AG09309 (cell line): ENCODE measurements at regions not wholly inside any gene's neighbourhood (a gene's known extent, or its start where the extent isn't known, plus 50 kb on each side); places are given as distances from the start of the nearest gene placed in this dataset.

Experiments used
- DNase-seq: peaks from one replicate; pipeline ENCODE4 v3.0.0-alpha.2; 2010; ENCODE audit warnings: low read depth
- H3K4me3 ChIP-seq: 2 replicates; pipeline ENCODE4 v1.5.1; 2011; ENCODE audit warnings: mild to moderate bottlenecking, low read depth, low read length, moderate library complexity; ENCODE audit not compliant: control insufficient read depth
- CTCF ChIP-seq: IDR thresholded peaks from 2 replicates; pipeline ENCODE4 v1.5.1; 2011; ENCODE audit warnings: mild to moderate bottlenecking, low read depth, low read length, inconsistent platforms; ENCODE audit not compliant: insufficient read depth, control insufficient read depth; ENCODE audit errors: missing control alignments

GRCh38 chr10:2366264-2366931 lies 629.1 kb upstream of the ADARB2 start:
- no peak overlapping the region for H3K4me3 ChIP-seq
- TF ChIP-seq CTCF: no peak
- no peak for DNase-seq

- no peak for DNase-seq
- no peak overlapping the region for H3K4me3 ChIP-seq
- TF ChIP-seq CTCF: no peak
Measured at GRCh38 chr10:2362331-2362730, 625.0 kb upstream of the ADARB2 start.

GRCh38 chr10:2358586-2358985 lies 621.3 kb upstream of the ADARB2 start:
- no peak for TF ChIP-seq CTCF

GRCh38 chr10:2356670-2357069 lies 619.3 kb upstream of the ADARB2 start:
- no peak for TF ChIP-seq CTCF
- DNase-seq: no peak
- H3K4me3 ChIP-seq: no peak overlapping the region

More at GRCh38 chr10:2358586-2358985, 621.3 kb upstream of the ADARB2 start:
- H3K4me3 ChIP-seq: no peak overlapping the region
- no peak for DNase-seq

GRCh38 chr10:2351566-2351965 lies 614.2 kb upstream of the ADARB2 start:
- DNase-seq: no peak
- no peak overlapping the region for H3K4me3 ChIP-seq
- TF ChIP-seq CTCF: no peak

GRCh38 chr10:2342206-2342605 lies 604.9 kb upstream of the ADARB2 start:
- TF ChIP-seq CTCF: no peak

More at GRCh38 chr10:2342206-2342605, 604.9 kb upstream of the ADARB2 start:
- DNase-seq: no peak
- H3K4me3 ChIP-seq: no peak overlapping the region
